Gastroesophageal sphincter (tissue), 3 donors: ENCODE measurements at regions not wholly inside any gene's neighbourhood (a gene's known extent, or its start where the extent isn't known, plus 50 kb on each side); places are given as distances from the start of the nearest gene placed in this dataset.

Experiments used
- CTCF ChIP-seq, 4 experiments: fragments of 200-600 bp in 2 of 4; fragments of 450-650 bp in 2 of 4; sonication (generic) in 1 of 4; IDR thresholded peaks; one replicate each; pipeline ENCODE4 v1.5.1; 2017 to 2019; ENCODE audit warnings: antibody characterized with exemption in 4 of 4, mild to moderate bottlenecking in 2 of 4, moderate library complexity in 2 of 4
- EP300 ChIP-seq: sonication (generic); formaldehyde crosslinking; IDR thresholded peaks from one replicate; pipeline ENCODE4 v1.6.1; 2017; ENCODE audit warnings: antibody characterized with exemption, mild to moderate bottlenecking
- POLR2A ChIP-seq, 2 donors: fragments of 450-650 bp; IDR thresholded peaks; one replicate each; pipeline ENCODE4 v1.6.1; 2017; ENCODE audit warnings: antibody characterized with exemption in 2 of 2, mild to moderate bottlenecking in 2 of 2, moderate library complexity in 1 of 2
- POLR2AphosphoS5 ChIP-seq: sonication (generic); formaldehyde crosslinking; IDR thresholded peaks from one replicate; pipeline ENCODE4 v1.6.1; 2017; ENCODE audit warnings: antibody characterized with exemption

- TF ChIP-seq EP300 = no peak
- TF ChIP-seq POLR2A (IDR thresholded peaks at IDR 0.05) = no peak
- TF ChIP-seq CTCF (IDR thresholded peaks at IDR 0.05) = no peak
- TF ChIP-seq POLR2AphosphoS5 = no peak
These were observed 55.0 kb upstream of the HRH1 start for GRCh38 chr3:11099306-11099705.
